ENCODE measurements at regions not wholly inside any gene's neighbourhood (a gene's known extent, or its start where the extent isn't known, plus 50 kb on each side); places are given as distances from the start of the nearest gene placed in this dataset.
"Not testable (repeated sequence)": the region's sequence is repeated elsewhere in the genome, so short reads cannot be mapped to it uniquely, and the experiment has no call there.

DNA sequence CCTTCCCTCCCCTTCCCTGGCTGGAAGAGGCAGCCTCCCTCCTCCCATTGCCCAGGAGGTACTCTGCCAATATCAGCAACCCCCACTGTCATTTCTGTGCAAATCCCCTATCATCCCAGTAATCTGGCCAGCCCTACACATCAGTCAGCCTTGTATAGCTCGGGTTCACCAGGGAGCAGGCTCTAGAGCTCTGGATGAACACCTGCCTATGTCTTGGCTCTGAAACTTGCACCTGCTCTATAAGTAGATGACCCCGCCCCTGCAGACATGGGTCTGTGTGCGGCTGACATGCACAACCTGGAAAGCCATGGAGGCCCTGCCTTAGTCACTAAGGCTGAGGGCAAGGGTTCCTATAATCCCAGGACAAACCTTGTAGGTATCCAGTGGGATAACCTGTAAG lies 1042.9 kb downstream of the UQCRFS1 start:
- no peak for DNase-seq

DNA sequence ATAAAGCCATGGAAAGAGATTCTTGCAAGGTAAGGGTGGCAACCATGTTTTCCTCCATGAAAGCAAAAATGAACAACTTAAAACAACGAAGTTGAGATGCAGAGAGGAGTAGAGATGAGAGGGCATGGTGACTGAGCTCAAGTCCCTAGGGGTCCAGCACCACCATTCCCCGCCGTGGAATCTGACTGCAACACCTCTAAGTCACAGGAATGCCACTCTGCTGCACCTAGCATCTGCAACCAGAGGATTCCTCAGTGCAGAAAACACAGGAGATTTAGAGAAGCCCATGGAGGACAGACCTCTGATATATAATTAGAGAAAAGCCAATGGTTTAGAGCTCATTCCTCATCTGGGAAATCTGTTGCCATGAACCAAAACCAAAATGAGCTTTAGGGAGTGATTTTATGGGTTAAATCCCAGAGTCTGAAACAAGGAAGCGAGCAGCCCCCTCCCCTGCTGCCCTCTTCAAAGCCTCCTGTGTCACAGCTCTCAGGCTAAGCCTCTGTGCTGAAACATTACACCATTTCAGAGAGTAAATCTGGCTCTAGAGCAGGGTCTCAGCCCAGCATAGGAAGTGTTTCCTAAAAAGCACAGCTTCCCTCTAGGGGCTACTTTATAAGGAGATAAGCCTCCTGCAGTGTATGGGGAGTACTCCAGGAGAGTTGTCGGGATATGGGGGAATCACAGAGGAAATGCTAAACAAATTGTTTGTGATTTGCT lies 1043.6 kb downstream of the UQCRFS1 start:
- no peak for DNase-seq

DNA sequence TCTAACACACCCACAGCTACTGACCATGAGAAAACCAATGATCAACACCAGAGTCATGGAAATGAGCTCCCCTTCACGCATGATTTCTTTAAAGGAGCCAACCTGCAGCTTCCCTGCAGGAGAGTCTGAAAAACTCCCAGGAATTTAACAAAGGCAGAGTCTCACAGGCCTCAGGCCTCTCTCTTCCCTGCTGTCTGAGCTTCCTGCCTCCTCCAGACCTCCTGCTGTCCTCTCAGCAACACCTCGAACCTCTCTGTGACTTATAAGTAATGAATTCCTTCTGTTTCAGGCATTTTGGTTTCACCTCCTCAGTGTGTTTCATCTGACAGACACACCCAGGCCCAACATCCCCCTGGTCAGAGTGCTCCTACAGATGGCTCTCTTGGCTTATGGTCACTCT lies 1044.4 kb downstream of the UQCRFS1 start:
- no peak for DNase-seq

DNA sequence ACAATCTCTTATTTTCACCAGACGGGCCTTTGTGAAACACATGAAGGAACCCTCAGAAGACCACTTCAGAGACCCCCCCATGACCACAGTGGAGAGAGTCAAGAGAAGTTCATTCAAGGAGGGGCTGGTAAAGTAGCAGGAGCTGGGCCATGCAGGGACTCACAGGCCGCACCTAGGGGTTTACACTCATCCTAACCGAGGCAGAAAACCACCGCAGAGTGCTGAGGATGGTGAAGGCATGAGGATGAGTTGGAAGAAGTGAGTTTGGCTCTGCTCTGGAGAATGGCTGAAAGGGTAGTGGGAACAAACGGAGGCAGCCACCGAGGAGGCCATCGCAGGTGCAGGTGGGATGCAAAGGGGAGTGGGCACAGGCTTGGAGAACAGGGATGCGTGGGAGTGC lies 1046.9 kb downstream of the UQCRFS1 start:
- DNase-seq = no peak

DNA sequence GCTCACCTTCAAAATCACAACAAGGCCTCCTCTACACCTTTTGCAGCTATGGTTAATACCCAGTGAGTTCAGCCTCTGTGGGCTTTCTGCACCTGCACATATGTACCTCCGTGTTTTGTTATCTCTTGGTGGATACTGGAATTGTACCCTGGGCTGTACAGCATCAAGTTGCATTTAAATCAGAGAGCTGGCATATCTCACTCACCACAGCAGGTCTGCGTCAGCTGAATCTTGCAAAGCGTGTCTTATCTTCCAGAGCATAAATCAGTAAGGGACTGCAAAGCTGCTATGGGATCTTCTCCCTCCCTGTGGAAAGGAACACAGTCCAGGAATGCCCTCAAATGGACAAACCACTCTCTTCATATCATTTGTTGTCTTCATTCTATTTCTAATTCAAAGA lies 1048.7 kb downstream of the UQCRFS1 start:
- DNase-seq = no peak

DNA sequence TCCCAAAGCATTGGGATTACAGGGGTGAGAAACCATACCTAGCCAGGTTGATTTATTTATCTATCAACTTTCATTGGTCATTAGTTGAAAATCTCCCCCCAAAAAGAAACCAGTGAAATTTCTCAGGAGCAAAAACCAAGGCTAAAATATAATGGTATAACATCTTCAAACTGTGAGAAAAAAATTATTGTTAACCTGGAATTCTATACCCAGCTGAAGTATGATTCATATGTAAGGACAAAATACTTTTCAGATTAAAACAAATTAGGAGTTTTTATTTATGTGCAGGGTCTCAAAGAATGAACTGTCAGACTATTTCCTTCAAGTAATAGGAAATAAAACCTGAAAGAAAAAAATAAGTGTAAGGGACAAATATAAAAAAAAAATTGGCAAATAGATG lies 1053.9 kb downstream of the UQCRFS1 start:
- DNase-seq = no peak

DNA sequence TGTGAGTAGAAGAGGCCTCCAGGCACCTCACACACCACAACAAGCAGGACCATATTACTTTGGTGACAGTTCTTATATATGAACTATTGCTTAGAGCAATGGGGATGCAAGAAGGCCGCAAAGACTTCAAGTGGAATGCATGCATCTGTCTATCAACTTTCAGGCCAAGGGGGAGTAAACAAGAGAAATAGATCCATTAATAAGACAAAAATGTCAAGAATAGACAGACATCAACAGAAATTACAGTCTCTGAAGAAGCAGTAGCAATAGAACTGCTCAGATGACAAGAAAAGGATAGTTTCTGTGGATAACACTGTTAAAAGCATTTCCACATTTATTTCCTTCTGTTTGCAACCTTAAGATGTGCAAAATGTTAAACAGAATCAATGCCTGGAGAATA lies 1057.7 kb downstream of the UQCRFS1 start:
- no peak for DNase-seq

DNA sequence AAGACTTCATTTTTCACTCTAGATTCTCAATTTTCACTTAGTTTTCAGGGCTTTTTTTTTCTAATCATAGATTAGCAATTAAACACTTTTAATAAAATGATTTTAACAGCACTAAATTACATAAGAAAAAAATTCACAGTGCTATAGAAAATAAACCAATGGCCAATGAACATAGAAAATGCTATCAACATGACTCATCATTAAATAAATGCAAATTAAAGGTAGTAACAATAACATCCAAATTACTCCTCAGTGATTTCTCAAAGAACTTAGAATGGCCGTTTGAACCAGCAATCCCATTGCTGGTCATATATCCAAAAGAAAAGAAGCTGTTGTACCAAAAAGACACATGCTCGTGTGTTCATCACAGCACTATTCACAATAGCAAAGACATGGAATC lies 1058.9 kb downstream of the UQCRFS1 start:
- DNase-seq = no peak

DNA sequence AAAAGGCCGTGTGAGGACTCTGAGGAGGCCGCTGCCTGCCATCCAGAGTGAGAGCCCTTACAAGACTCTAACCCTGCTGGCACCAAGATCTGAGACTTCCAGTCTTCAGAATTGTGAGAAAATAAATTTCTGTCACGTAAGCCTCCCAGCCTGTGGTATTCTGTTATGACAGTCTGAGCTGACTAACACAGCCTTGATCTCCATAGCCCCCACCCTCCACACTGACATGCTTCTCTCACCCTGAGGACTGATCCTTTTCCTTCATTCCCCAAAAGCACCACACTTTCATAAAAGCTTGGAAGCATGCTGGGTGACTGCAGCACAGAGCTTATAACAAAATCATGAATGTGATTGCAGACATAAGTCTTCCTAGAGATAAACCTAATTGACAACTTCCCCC lies 1059.8 kb downstream of the UQCRFS1 start:
- DNase-seq = no peak

DNA sequence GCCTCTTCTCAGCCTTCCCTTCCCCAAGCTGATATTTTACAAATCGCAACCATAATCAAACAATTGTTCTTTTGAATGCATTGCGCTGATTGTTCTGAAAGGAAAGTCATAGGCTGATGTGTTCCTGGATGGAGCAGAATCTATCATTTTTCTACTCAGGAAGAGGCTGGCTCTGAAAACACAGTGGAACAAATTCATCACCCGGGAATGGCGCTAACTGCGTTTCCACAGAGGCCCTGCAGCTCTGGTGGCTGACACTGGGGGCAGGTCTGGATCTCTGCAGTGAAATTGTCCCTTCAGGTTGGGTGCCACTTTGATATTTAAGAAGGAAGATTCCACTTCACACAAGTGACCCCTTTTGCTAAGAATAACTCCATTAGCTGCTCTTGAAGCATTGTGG lies 1060.8 kb downstream of the UQCRFS1 start:
- DNase-seq = no peak

DNA sequence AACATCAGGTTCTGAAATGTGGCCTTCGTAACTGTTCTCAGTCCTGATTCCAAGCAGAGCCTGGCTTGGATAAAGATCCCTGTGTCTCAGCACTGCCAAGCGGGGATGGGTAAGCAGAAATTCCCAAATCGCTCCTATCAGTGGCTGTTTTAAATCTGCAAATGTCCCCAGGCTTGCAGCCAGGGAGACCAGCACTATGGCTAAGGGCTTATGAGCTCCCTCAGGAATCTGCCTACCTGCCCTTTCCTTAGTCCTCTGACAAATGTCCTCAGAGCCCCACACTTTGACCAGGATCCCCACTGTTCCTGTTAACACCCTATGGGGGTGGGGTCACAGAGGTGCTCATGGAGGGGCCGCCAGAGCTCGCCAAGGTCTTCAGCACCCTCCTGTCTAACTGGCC lies 1062.8 kb downstream of the UQCRFS1 start:
- no peak for DNase-seq

DNA sequence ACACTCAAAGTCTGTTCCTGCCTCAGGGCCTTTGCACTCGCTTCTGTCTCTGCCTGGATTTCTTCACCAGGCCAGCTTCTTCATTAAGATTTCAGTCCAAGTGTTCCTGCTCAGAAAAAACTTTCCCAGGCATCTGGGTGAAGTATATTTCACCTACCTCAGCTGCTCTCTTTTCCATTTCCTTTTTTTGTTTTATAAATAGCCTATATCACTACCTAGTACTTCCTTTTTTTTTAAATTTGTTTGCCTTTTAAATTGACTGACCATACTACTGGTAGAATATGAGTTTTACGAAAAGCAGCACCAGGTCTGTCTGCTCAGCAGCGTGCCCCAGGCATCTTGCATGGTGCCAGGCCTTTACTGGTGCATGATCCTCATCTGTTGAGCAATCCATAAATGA lies 1064.4 kb downstream of the UQCRFS1 start:
- DNase-seq = no peak

DNA sequence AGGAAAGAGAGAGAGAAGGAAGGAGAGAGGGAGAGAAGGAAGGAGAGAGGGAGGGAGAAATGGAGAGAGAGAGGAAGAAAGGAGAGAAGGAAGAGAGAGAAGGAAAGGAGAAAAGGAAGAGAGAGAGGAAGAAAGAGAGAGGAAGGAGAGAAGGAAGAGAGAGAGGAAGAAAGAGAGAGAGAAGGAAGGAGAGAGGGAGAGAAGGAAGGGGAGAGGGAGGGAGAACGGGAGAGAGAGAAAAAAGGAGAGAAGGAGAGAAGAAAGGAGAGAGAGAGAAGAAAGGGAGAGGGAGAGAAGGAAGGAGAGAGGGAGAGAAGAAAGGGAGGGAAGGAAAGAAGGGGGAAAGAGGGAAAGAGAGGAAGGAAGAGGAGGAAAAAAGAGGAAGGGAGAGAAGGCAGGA lies 1070.7 kb downstream of the UQCRFS1 start:
- no peak for DNase-seq

DNA sequence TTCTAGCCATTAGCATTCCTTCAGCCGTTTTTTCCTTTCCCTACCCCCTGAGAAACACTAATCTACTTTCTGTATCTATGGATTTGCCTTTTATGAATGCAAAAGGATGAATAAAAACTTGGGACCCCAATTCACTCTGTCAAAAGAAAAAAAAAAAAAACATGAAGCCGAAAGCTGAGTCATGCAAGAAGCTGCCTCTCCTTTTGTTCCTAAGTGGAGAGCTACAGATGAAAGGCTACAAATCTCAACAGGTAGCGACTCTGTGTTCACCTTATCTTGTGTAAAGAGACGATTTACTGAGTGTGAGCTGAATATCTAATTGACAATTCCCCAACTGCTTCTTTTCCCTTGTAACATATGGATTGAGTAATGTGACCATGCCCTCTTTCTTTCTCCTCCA lies 1072.8 kb downstream of the UQCRFS1 start:
- no peak for DNase-seq

DNA sequence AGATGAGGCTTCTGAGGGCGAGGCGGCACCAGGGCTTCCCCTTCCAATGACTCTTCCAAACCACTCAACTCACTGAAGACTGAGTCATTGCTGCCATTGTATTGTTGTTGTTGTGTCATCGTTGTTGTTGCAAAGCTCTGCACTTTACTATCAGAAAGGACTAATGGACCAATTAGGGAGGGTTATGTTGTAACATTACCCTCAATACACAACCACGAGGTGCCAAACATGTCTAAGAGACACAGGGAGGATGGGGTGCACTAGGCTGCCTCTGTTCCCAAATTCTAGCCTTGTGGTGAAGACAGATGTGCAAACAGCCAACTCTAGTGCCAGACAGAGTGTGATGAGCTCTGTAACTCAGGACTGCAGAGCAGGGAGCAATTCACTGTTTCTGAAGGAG lies 1075.2 kb downstream of the UQCRFS1 start:
- DNase-seq = no peak

DNA sequence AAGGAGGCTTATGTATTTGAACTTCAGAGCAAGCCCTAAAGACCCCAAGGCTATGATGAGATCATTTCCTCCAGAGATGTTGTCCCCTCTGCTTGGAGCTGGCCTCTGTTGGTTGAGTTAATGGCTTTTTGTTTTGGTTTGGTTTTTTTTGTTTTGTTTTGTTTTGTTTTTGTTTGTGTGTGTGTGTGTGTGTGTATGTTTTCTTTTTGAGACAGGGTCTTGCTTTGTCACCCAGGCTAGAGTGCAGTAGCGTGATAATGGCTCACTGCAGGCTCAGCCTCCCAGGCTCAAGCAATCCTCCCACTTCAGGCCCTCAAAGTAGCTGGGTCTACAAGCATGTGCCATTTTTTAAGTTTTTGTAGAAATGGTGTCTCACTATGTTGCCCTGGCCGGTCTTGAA lies 1076.2 kb downstream of the UQCRFS1 start:
- DNase-seq = no peak

DNA sequence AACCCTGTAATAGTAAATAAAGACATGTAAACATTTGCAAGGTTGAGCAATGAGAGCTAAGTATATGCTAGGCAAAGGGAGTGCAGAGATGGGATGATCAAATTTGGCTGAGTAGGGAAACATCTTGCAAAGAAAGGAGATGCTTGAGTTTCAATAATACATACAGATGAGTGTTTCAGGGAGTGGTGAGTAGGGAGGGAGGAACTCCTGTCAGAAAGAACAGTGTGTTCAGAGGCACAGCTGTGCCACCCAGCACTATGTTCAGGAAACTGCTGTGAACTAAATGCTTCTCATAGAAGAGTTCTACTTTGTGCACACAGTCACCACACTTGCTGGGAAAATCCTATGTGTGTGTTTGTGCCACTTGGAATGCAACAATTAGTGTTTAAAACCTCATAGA lies 1077.1 kb downstream of the UQCRFS1 start:
- DNase-seq = no peak

DNA sequence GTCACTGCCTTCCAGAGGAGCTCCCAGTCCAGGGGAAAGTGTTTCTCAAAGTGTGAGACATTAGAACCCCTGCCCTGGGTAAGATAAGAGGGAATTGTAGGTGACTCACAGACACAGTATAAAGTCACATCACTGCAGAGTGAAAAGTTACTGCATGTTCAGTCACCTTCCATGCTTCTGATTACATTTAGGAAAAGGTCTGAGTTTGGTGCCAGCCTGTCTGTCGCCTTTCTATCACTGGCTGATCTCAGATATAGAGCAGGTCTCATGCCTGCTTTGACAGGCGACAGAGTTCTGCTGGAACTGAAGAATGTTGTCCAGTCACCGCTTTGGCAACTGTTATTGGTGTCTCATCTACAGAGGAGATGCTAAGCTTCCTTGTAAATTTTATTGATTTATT lies 1078.6 kb downstream of the UQCRFS1 start:
- DNase-seq = no peak

DNA sequence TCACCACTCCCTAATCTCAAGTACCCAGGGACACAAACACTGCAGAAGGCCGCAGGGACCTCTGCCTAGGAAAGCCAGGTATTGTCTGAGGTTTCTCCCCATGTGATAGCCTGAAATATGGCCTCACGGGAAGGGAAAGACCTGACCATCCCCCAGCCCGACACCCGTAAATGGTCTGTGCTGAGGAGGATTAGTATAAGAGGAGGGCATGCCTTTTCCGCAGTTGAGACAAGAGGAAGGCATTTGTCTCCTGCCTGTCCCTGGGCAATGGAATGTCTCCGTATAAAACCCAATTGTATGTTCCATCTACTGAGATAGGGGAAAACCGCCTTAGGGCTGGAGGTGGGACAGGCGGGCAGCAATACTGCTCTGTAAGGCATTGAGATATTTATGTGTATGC lies 1082.1 kb downstream of the UQCRFS1 start:
- not testable (repeated sequence) for DNase-seq

DNA sequence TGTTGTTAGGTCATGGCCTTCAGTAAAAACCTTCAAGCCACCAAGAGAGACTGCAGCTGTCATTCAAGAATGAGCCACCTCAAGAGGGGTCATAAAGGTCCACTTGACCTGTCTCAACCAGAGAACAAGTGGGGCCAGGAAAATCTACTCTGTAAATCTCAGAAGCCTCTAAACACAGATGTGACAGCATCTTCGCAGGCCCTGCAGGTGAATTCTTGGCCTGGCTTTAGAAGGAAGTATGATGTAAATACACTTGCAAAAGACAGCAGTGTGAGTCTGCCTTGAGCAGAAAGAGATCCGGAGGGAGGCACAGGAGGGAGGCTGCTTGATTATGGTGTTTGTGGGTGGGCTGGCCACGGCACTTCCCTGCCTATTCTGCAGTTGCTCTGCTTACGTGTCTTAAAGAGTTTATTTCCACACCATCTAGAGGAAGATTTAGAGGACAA lies 1082.9 kb downstream of the UQCRFS1 start:
- DNase-seq = no peak

DNA sequence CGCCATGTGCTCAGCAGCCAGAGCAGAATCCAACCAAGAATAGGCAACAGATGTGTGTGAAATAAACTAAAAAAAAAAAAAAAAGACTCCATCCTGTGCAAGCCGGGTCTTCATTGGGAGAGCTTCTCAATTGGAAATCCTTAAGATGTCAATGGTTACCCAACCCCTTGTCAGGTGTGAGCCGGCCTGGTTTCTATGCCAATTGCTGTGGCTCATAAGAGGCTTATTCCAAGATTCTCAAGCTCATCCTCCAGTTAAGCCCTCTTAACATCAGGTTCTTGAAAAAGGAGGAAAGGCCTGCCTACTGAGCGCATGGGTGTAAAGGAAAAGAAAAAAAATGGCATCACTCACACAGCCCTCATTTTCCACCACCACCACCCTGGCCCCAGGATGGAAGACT lies 1084.6 kb downstream of the UQCRFS1 start:
- no peak for DNase-seq

DNA sequence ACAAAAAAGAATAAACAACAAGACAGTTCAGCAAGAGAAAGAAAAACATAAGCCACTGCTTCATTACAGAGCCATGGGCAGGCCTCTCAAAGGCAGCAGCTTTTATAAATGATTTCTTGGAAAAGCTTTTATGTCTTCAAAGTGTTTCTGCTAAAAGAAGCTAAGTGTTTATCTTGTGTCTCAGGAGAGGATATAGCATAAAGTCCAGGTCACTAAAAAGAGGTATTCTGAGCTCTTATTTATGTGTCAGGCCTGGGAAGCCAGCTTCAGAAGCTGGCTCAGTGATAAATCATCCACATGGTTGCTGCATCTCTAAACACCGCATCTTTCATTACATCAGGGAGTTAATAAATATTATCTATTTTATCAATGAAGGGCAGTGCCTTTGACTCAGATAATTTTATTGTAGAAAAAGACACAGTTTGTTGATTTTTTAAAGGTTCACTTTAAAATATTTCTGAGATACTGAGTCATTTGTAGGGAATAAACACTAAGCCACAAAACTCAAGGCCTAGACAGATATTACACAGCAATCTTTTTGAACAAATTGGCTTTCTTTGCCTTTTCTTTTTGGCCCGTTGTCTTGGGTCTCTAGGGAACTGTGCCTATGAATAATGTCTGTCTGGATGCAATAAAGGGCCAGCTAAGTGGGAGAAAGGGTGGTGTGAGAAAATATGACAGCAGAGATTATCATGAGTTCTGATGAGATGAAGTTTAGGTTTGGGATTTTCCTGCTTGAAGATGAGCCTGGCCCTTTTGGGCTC lies 1086.6 kb downstream of the UQCRFS1 start:
- DNase-seq = no peak

DNA sequence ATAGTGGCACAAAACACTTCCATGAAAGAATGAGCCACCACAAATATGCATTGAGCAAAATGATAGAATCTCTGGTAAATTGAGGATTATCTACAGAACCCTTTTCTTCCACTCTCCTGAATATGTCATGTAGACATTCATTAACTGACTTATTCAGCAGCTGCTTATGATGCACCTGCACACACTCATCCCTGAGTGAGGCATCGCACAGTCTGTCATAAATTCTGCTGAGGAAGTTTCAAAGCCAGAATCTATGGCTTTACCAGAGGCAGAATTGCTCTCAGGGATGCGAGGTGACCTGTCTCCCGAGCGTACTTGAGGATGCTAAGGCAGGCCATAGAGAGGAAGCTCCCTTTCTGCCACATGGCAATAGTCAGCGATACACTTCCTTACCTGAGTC lies 1090.2 kb downstream of the UQCRFS1 start:
- no peak for DNase-seq

DNA sequence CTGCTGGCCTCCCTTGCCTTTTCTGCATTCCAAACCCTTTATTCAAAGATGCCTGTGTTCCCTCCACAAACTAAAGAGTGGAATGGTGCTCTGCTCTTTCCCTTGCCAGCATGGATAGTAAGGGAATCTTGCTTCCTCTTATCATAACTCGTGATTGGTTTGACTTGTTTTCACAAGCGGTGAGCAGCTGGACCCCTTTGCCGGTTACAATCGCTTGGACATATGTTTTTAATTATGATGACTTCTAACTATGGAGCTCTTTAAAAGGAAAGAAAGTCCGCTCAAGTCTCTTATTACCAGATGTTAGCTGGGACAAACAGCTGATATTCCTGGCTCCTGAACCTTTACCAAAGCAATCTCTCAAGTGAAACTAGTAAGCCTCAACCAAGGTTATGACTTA lies 1094.7 kb downstream of the UQCRFS1 start:
- no peak for DNase-seq

DNA sequence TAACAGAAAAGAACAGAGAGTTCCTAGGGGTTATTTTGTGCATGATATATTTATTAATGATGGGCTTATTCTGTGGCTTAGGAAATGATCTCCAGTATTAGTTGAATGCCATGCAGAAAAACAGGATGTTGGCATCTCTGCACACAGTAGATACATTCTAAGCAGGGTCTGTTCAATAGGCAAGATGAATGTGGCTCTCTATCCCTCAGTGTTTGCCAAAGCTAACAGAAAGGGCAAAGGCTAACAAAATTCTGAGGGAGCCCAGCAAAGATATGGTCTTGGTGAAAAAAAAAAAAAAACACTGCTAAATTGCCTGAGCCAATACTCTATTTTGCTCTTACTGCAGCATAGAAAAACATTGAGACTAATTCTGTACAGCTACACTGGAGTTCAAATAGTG lies 1095.8 kb downstream of the UQCRFS1 start:
- no peak for DNase-seq

Data from activated CD4-positive, alpha-beta T cell treated with anti-CD3 and anti-CD28 coated beads, Interleukin-10, Interleukin-2, amounts not matched to agents 100 ng/mL and 50 ng/mL, durations not matched to agents 16 hours and 8 hours (primary cell).